ENCODE measurements at regions not wholly inside any gene's neighbourhood (a gene's known extent, or its start where the extent isn't known, plus 50 kb on each side); places are given as distances from the start of the nearest gene placed in this dataset.

GRCh38 chr13:31461923-31462322, 262.1 kb downstream of the B3GLCT start:
- H4K8ac ChIP-seq (ENCODE audit: extremely low read depth, insufficient read depth, low read length): no peak overlapping the region
- DNase-seq (ENCODE audit: low read depth in 1 of 2, low spot score in 2 of 2) (no peak), FAIRE-seq (no peak)
- H3K18ac ChIP-seq (ENCODE audit: extremely low read depth, low read length): no peak overlapping the region
- no peak overlapping the region for H3K27ac ChIP-seq (ENCODE audit: low read depth, low read length)
- no peak overlapping the region for H2BK5ac ChIP-seq (ENCODE audit: low read depth, low read length)
- H3K9me3 ChIP-seq (ENCODE audit: insufficient read depth in 2 of 2, low read depth in 1 of 2, low read length in 1 of 2): no peaks in the 10 kb centered on the region
- H3K4me2 ChIP-seq (ENCODE audit: insufficient read depth in 1 of 2, low read depth in 2 of 2, low read length in 2 of 2): no peak overlapping the region
- no peak overlapping the region for H2BK20ac ChIP-seq (ENCODE audit: low read length)
- TF ChIP-seq BRCA1 (IDR thresholded peaks at IDR 0.05; ENCODE audit: low read depth, low read length) (no peak), RXRA (IDR thresholded peaks at IDR 0.05; ENCODE audit: insufficient read depth, low read depth, low read length) (no peak), SIN3A (conservative IDR thresholded peaks at IDR 0.05 in 1 of 2, IDR thresholded peaks at IDR 0.05 in 1 of 2; ENCODE audit: low read depth in 1 of 2, low read length in 2 of 2) (no peak), CREB1 (IDR thresholded peaks at IDR 0.05) (no peak), NRF1 (IDR thresholded peaks at IDR 0.05; ENCODE audit: low read depth, low read length) (no peak), ZNF274 (IDR thresholded peaks at IDR 0.05; ENCODE audit: borderline replicate concordance, extremely low read depth, low read length) (no peak), CBX5 (IDR thresholded peaks at IDR 0.05; ENCODE audit: low read depth, low read length) (no peak)
- H3K79me1 ChIP-seq (ENCODE audit: low read depth, low read length): no peaks in the 10 kb centered on the region
- 94% methylated on average over 5 of the region's 5 CpGs; no CpG with 5 or more reads in 1 of the 2 experiments for WGBS, 2 experiments (ENCODE audit: extremely low coverage in 1 of 2, insufficient coverage in 1 of 2, insufficient read length in 1 of 2, insufficient replicate concordance in 2 of 2, low coverage in 1 of 2, low lambda C conversion rate in 2 of 2, missing lambda C conversion rate in 1 of 2)
- H3K79me2 ChIP-seq (ENCODE audit: control insufficient read depth in 1 of 2, insufficient read depth in 2 of 2, low read length in 2 of 2): no peaks in the 10 kb centered on the region
- POLR2A ChIA-PET (ENCODE audit: partially characterized antibody): interaction anchor here (0.6 kb wide), 1 partner anchor 23 kb away, joined by 3 read pairs; no protein-coding TSS in a partner anchor
- CTCF ChIA-PET (ENCODE audit: partially characterized antibody): interaction anchor here (0.6 to 0.7 kb wide), 2 partner anchors 226 to 372 kb away, joined by 3 to 5 read pairs; no protein-coding TSS in a partner anchor
- H3K9ac ChIP-seq (replicated peaks in 1 of 4; ENCODE audit: extremely low read depth in 1 of 4, low read depth in 3 of 4, low read length in 3 of 4): no peak overlapping the region
- no peak overlapping the region for H2AK5ac ChIP-seq (ENCODE audit: low read depth, low read length)
- no peak overlapping the region for H3K4me3 ChIP-seq (ENCODE audit: extremely low read depth in 1 of 4, insufficient read depth in 2 of 4, low read depth in 3 of 4, low read length in 4 of 4)
- no peaks in the 10 kb centered on the region for H4K20me1 ChIP-seq (replicated peaks in 1 of 2; ENCODE audit: control insufficient read depth in 1 of 2, insufficient read depth in 2 of 2, low read length in 2 of 2)
- no peaks in the 10 kb centered on the region for H3K36me3 ChIP-seq (ENCODE audit: control insufficient read depth in 2 of 4, insufficient read depth in 4 of 4, low read length in 3 of 4)
- no peak overlapping the region for H2BK15ac ChIP-seq (ENCODE audit: low read length)
- no peak overlapping the region for H3K14ac ChIP-seq (ENCODE audit: insufficient read length)
- H3K23me2 ChIP-seq (ENCODE audit: low read depth, low read length): no peaks in the 10 kb centered on the region
- H4K5ac ChIP-seq (ENCODE audit: insufficient read length, low read depth, low read length): no peak overlapping the region
- H2AFZ ChIP-seq (ENCODE audit: low read length): no peak overlapping the region
- H2BK12ac ChIP-seq (ENCODE audit: low read depth, low read length): no peak overlapping the region
- no peak overlapping the region for H4K91ac ChIP-seq (replicated peaks; ENCODE audit: insufficient read length, low read length)
- no peaks in the 10 kb centered on the region for H3K4me1 ChIP-seq (replicated peaks in 1 of 4; ENCODE audit: control insufficient read depth in 3 of 4, insufficient read depth in 4 of 4, low read length in 3 of 4)
- no peak overlapping the region for H2BK120ac ChIP-seq (replicated peaks; ENCODE audit: low read depth, low read length)
- no peak overlapping the region for H3K56ac ChIP-seq (replicated peaks; ENCODE audit: insufficient read length, low read depth, low read length)
- no peaks in the 10 kb centered on the region for H3K27me3 ChIP-seq (replicated peaks in 1 of 4; ENCODE audit: control insufficient read depth in 3 of 4, extremely low read depth in 1 of 4, insufficient read depth in 3 of 4, low read length in 3 of 4)
- H3K4ac ChIP-seq (replicated peaks; ENCODE audit: insufficient read length, low read depth, low read length): no peak overlapping the region
- no peak overlapping the region for H3K23ac ChIP-seq (ENCODE audit: insufficient read length)
